GM12892 (cell line): ENCODE measurements at regions not wholly inside any gene's neighbourhood (a gene's known extent, or its start where the extent isn't known, plus 50 kb on each side); places are given as distances from the start of the nearest gene placed in this dataset.

Experiments
- DNase-seq: peaks from one replicate; pipeline ENCODE4 v3.0.0; 2011; ENCODE audit not compliant: insufficient read length
- FAIRE-seq: peaks from 2 replicates; lab custom pipeline; 2011; peaks lifted over from hg19 to GRCh38; lab: Jason Lieb, UNC
- POLR2A ChIP-seq: IDR thresholded peaks from 2 replicates; pipeline ENCODE4 v1.6.1; 2011; ENCODE audit warnings: low read depth, low read length, control low read depth
- POLR2AphosphoS5 ChIP-seq: IDR thresholded peaks from 2 replicates; pipeline ENCODE4 v1.6.1; 2011; ENCODE audit warnings: low read depth, low read length, control low read depth
- TAF1 ChIP-seq: IDR thresholded peaks from 2 replicates; pipeline ENCODE4 v1.6.1; 2011; ENCODE audit warnings: low read depth, mild to moderate bottlenecking, control low read depth, low read length, borderline replicate concordance

DNA sequence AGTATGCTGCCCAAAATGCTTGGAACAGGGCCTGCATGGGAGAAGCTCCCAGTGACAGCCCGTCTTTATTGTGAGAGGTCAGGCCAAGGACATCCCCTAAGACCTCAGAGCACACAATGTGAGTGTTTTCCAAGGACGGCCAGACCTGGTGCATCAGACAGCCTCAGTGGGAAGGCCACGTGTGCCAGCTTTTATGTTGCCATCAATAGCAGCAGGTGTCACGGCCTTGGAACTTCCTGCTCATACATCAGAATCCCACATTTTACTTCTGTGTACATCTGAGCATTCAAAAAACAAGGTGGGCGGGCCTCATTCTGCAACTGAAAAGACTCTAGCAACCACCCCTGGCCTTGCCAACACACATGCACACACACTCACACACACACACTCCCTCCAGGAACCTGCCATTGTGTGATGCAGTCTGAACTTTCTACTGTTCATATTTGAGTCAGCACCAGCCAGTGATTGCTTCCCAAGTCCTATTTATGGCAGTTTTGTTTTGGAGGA lies 753.1 kb upstream of the TBX3 start:
- no peak for TF ChIP-seq POLR2AphosphoS5
- TF ChIP-seq TAF1: no peak
- no peak for TF ChIP-seq POLR2A
- DNase-seq (no peak), FAIRE-seq (no peak)

DNA sequence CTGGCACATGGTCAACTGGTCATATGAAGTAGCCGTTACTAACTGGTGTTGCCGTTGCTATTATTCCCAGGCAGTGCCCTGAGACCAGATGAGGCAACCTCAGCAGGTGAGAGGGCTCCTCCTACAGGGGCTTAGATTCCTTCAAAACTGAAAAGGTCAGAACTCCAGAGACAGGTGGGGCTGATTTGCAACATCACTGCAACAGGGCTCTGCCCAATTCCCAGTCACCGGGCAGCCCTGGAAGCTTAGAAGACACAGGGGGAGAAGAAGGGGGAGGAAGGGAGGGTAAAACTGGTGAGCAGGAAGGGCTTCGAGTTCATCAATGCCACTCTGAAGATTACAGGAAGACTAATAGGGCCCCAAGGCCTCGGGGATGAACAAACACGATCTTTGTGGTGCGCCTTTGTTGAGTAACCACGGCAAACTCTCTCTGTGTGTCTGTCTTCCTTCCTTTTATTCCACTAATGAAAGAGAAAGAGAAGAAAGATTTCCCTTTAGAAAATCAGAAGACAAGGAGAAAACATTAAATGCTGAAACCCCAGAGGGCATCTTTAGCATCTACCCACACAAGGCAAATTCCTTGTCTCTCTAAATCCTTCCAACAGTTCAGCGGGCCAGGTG lies 749.1 kb upstream of the TBX3 start:
- FAIRE-seq (no peak), DNase-seq (no peak)
- TF ChIP-seq POLR2A: no peak
- TF ChIP-seq POLR2AphosphoS5: no peak
- no peak for TF ChIP-seq TAF1

DNA sequence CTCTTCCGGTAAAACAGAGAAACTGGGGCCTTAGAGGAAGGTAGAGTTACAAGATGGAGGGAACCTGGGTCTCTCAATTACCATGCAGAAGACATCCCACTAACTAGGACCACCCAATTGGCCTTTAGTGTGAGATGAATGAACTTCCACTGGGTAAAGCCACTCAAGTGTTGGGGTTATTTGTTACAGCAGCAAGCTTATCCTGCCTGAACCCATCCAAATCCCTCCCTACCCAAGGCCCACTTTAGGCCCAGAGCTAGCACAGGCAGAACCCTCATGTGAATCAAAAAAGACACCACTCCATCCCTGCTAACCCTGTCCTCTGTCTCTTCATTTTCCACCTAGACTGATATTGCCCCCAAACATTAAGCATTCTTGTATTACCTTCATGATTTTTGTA lies 746.7 kb upstream of the TBX3 start:
- FAIRE-seq: no peak
- no peak for TF ChIP-seq TAF1
- no peak for TF ChIP-seq POLR2AphosphoS5
- TF ChIP-seq POLR2A: no peak
- DNase-seq: no peak

DNA sequence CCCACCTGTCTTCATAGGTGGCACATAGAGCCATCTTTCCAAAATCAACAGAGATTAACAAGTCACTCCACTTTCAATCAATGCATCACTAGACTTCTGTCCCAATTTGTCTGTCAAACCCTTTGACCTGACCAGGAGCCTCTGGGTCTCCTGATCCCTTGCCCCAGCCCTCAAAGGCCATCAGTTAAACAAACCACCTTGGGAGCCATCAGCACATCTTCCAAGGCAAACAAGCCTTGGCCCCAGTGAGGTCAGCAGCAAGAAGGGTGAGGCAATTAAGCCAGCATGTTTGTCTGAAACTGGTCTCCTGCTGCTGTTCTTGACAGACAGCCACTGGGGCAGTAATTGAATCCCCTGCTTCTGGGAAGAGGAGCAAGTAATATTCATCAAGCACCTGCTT lies 742.8 kb upstream of the TBX3 start:
- TF ChIP-seq POLR2AphosphoS5: no peak
- TF ChIP-seq TAF1: no peak
- no peak for TF ChIP-seq POLR2A
- DNase-seq (no peak), FAIRE-seq (no peak)

DNA sequence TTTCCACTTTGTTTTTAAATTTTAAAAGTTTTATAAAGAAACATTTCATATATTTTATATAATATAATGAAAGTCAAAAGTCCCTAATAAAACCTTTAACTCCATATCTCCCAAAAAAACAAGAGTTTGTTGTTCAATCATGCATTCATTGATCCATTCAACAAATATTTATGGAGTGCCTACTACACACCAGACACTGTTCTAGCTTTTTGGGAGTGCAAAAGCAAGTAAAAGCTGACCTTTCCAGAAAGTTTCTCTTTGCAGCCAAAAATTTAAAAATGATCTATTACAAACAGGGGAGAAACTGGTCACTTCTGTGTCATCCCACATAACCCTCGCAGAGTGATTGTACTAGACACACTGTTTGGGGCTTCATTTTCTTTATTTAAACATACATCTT lies 740.0 kb upstream of the TBX3 start:
- DNase-seq (no peak), FAIRE-seq (no peak)
- TF ChIP-seq POLR2A (no peak), POLR2AphosphoS5 (no peak), TAF1 (no peak)

DNA sequence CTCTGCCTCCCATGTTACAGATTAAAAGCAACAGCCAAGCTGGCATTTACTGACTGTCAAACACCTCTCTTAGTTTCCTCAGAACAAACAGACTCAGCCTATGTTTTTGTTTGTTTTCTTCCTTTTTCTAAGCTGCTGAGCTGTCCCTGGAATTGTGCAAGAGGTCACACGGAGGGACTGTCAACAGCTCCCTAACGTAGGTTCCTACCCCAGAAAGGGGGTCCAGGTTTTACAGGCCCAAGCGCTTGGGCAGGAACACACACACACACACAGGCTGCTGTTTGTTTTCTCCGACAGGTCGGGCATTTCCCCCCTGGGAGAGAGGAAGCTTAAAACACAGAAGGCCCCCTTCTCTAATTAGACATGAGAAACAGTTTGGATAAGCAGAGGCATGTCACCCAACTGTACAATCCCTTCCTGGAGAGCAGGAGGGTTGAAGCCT lies 739.6 kb upstream of the TBX3 start:
- FAIRE-seq (no peak), DNase-seq (no peak)
- no peak for TF ChIP-seq POLR2A
- no peak for TF ChIP-seq POLR2AphosphoS5
- no peak for TF ChIP-seq TAF1

DNA sequence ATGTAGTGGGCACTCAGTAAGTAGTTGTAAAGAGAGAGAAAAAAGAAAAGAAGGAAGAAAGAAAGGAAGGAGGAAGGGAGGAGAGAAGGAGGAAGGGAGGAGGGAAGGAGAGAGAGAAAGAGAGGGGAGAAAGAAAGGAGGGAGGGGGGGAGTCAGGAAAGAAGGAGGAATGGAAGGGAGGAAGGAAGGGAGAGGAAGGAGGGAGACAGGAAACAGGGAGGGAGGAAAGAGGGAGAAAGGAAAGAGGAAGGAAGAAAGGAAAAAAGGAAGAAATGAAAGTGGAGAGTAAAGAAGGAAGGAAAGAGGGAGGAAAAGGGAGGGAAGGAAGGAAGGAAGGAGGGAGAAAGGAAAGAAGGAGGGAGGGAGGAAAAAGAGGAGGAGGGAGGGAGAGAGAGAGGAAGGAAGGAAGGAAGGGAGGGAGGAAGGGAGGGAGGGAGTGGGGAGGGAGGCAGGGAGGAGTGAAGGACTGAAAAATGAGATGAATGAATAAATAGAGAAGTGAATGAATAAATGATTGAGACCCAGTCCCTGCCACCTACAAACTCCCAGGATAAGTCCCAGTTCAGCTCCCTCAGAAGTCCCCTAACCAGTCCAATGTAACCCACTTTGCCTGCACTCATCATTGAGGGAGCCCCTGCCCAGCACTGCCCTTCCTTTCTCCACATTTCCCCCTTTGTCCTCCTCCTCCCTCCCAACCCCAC lies 739.0 kb upstream of the TBX3 start:
- TF ChIP-seq POLR2A (no peak), POLR2AphosphoS5 (no peak), TAF1 (no peak)
- FAIRE-seq (no peak), DNase-seq (no peak)

DNA sequence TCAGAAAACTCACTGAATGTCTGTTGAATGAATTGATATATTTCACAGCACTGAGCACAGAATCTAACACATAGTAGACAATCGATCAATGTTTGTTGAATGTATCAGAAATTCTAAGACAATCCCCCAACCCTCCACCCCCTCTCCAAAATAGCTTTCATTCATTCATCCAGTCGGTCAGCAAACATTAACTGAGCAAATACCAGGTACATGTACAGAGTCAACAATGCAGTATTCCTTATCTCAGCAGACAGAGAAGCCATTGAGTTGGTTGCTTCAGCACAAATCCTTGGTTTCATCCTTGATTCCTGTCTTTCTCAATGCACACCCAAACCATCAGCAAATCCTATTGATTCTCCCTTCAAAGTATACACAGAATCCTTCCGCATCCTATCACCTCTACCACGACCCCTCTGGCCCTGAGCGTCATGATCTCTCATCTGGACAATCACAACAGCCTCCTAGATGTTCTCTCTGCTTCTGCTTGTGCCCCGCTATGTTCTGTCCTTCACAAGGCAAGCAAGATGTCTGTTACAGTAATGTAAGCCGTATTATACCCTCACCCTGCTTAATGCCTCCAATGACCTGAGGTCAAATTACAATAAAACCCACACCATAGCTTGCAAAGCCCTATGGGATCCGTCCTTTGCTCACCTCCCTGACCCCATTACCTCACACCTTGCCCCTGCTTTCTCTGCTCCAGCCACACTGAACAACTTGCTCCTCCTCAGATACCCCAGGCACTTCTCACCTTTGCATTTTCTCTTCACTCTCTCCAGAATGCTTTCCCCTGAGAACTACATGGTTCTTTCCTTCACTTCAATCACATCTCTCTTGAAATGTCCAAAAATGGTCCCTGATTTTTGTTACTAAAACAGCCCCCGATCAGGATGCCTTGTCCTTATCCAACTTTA lies 738.1 kb upstream of the TBX3 start:
- DNase-seq (no peak), FAIRE-seq (no peak)
- TF ChIP-seq TAF1 (no peak), POLR2AphosphoS5 (no peak), POLR2A (no peak)

DNA sequence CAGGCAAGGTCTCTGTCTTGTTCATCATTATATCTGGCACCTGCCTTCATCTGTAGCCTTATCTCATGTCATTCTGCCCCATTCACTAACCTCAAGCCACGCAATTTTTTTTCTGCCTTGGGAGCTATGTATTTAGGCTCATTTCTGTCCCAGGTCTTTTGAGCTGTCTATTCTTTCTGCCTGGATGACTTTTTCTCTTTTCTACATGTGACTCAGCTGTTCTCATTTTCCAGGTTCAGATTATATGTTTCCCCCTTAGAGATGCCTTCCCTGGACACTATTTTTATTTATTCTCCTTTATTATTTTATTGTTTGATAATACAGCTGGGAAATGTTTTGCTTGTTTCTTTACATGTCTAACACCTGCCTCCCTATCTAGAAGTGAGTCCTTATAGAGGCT lies 737.4 kb upstream of the TBX3 start:
- DNase-seq (no peak), FAIRE-seq (no peak)
- TF ChIP-seq TAF1 (no peak), POLR2AphosphoS5 (no peak), POLR2A (no peak)

DNA sequence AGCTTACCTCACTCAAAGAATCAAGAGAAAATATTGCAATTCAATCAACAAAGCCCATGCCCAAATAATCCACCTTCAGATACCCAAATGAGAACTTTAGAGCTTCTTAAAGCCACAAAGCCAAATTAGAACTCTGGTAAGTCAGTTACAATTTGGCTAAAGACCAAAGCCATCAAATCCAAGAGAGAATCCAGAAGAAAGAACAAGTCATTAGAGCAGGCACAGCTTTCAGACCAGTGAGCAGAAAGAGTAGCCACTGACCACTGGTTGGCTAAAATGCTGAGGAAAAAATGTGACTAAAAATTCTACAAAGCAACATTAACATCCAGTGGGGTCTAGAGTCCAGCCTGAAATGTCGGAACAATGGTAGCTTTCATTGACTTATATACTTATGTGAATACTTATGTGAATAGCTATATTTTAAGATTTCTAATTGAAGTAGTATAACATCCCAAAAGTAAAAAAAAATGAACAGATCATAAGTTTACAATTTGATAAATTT lies 735.2 kb upstream of the TBX3 start:
- TF ChIP-seq TAF1 (no peak), POLR2AphosphoS5 (no peak), POLR2A (no peak)
- no peak for DNase-seq
- FAIRE-seq: no peak

DNA sequence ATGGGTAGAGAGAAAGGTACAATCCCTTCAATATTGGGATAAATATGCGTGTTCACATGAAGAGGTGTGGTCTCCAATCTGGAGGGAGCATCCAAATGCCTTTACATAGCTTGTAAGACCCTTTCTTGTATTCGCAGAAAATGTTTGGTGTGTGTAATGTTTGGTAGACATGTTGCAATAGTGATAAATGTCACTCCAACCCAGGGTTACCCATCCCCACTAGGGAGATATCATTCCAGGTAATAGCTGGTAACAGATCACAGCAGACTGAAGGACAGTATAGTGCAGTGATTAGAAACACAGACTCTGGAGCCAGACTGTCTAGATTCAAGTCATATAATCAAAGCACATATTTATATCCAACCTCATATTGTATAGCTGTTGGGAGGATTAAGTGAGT lies 733.6 kb upstream of the TBX3 start:
- TF ChIP-seq POLR2AphosphoS5: no peak
- no peak for TF ChIP-seq TAF1
- TF ChIP-seq POLR2A: no peak
- FAIRE-seq (no peak), DNase-seq (no peak)

DNA sequence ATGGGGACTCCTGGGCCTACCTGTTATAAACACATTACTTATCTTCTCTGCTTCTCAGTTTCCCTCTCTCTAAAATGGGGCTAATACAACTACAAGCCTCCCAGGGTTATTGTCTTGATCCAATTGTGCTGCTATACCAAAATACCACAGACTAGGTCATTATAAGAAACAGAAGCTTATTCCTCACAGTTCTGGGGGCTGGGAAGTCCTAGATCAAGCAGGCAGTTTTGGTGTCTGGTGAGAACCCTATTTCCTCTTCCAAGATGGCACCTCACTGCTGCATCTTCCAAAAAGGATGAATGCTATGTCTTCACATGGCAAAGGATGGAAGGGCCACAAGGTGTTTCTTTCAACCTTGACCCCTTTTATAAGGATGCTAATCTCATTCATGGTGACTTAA lies 732.9 kb upstream of the TBX3 start:
- TF ChIP-seq POLR2AphosphoS5 (no peak), POLR2A (no peak), TAF1 (no peak)
- no peak for DNase-seq
- no peak for FAIRE-seq
